ENCODE measurements at regions not wholly inside any gene's neighbourhood (a gene's known extent, or its start where the extent isn't known, plus 50 kb on each side); places are given as distances from the start of the nearest gene placed in this dataset.
"Not testable (repeated sequence)": the region's sequence is repeated elsewhere in the genome, so short reads cannot be mapped to it uniquely, and the experiment has no call there.

DNA sequence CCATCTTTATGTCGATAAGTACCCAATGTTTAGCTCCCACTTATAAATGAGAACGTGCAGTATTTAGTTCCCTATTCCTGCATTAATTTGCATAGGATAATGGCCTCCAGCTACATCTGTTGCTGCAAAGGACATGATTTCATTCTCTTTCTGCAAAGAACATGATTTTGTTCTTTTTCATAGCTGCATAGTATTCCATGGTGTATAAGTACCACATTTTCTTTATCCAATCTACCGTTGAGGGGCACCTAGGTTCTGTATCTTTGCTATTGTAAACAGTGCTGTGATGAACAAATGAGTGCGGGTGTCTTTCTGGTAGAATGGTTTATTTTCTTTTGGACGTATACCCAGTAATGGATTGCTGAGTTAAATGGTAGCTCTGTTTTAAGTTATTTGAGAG, 63.0 kb downstream of the HLX start:
- Histone ChIP-seq H3K9me3 (ENCODE audit: insufficient read depth, low read depth, low read length) (no peaks in the 10 kb centered on the region), H3K4me3 (ENCODE audit: low read length) (no peak overlapping the region), H3K27ac (ENCODE audit: low read depth, low read length) (no peak overlapping the region), H3K9ac (ENCODE audit: low read depth, low read length) (no peak overlapping the region), H3K27me3 (ENCODE audit: insufficient read depth, low read length) (no peaks in the 10 kb centered on the region), H3K36me3 (ENCODE audit: insufficient read depth, low read length) (no peaks in the 10 kb centered on the region), H3K4me1 (ENCODE audit: insufficient read depth, low read length) (no peaks in the 10 kb centered on the region)
- WGBS, result 92% methylated on average over 5 of the region's 5 CpGs

GRCh38 chr1:220942914-220943313, 63.7 kb downstream of the HLX start:
- H3K4me3 ChIP-seq (ENCODE audit: low read length); H3K27ac ChIP-seq (ENCODE audit: low read depth, low read length); H3K4me1 ChIP-seq (ENCODE audit: insufficient read depth, low read length); H3K9ac ChIP-seq (ENCODE audit: low read depth, low read length); H3K36me3 ChIP-seq (ENCODE audit: insufficient read depth, low read length); H3K9me3 ChIP-seq (ENCODE audit: insufficient read depth, low read depth, low read length); H3K27me3 ChIP-seq (ENCODE audit: insufficient read depth, low read length): not testable (repeated sequence)
- 95% methylated on average over 2 of the region's 2 CpGs for WGBS

GRCh38 chr1:220943319-220943996, 64.2 kb downstream of the HLX start:
- H3K27ac ChIP-seq (ENCODE audit: low read depth, low read length), result no peak overlapping the region
- H3K4me3 ChIP-seq (ENCODE audit: low read length), result no peak overlapping the region
- no peaks in the 10 kb centered on the region for H3K4me1 ChIP-seq (ENCODE audit: insufficient read depth, low read length)
- no peaks in the 10 kb centered on the region for H3K9me3 ChIP-seq (ENCODE audit: insufficient read depth, low read depth, low read length)
- H3K27me3 ChIP-seq (ENCODE audit: insufficient read depth, low read length), result no peaks in the 10 kb centered on the region
- no peak overlapping the region for H3K9ac ChIP-seq (ENCODE audit: low read depth, low read length)
- WGBS, result 43% methylated on average over 2 of the region's 2 CpGs
- H3K36me3 ChIP-seq (ENCODE audit: insufficient read depth, low read length), result no peaks in the 10 kb centered on the region

DNA sequence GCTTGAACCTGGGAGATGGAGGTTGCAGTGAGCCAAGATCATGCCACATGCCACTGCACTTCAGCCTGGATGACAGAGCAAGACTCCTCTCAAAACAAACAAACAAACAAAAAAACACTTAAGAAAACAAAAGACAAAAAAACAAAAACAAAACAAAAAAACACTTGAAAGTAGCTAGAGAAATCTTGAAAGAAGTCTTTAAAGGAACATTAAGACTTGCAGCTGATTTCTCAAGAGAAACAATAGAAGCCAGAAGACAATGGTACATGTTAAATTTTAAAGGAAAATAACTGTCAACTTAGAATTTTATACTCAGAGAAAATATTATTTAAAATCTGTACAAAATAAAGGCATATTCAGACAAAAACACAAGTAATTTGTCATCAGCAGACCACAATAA, 71.3 kb downstream of the HLX start:
- Histone ChIP-seq H3K9ac (ENCODE audit: low read depth, low read length) (no peak overlapping the region), H3K36me3 (ENCODE audit: insufficient read depth, low read length) (no peaks in the 10 kb centered on the region), H3K27ac (ENCODE audit: low read depth, low read length) (no peak overlapping the region), H3K4me1 (ENCODE audit: insufficient read depth, low read length) (no peaks in the 10 kb centered on the region), H3K4me3 (ENCODE audit: low read length) (no peak overlapping the region), H3K9me3 (ENCODE audit: insufficient read depth, low read depth, low read length) (peaks cover 22% of the 10 kb centered on the region; the same call in 1 of the 2 replicates), H3K27me3 (ENCODE audit: insufficient read depth, low read length) (no peaks in the 10 kb centered on the region)

DNA sequence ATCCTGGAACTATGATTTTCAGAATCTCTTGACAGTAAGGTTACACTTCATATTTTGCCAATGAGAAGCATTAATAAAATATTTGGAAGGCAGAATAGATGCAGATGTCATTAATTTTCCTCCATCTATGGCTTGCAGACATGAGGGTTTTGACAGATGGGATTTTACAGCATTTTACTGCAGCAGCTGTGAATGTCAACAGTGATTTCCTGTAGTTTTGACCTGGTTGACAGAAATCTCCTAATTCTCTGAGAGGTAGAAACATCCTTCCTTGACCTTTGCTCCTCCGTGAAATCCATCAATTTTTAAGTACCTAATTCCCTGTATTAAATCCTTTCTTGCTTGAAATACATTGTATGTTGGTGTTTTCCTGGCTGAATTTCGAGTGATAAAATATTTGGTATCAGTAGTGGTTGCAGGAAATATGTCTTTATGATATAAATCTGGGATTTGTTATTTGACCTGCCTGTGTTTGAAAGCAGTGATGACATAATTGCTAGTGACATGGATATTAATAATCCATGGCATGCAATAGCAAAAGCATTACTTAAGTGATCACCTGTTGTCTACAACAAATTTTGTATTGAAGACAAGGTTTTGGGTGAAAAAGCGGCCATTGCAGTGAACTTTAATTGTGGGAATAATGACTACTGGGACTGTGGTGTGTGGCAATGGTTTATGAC, 73.9 kb downstream of the HLX start:
- H3K36me3 ChIP-seq (ENCODE audit: insufficient read depth, low read length), result no peaks in the 10 kb centered on the region
- H3K9ac ChIP-seq (ENCODE audit: low read depth, low read length), result no peak overlapping the region
- H3K9me3 ChIP-seq (ENCODE audit: insufficient read depth, low read depth, low read length), result peaks cover 22% of the 10 kb centered on the region; the same call in 1 of the 2 replicates
- no peaks in the 10 kb centered on the region for H3K4me1 ChIP-seq (ENCODE audit: insufficient read depth, low read length)
- H3K27me3 ChIP-seq (ENCODE audit: insufficient read depth, low read length), result no peaks in the 10 kb centered on the region
- H3K27ac ChIP-seq (ENCODE audit: low read depth, low read length), result no peak overlapping the region
- 40% methylated on average over 2 of the region's 3 CpGs for WGBS
- H3K4me3 ChIP-seq (ENCODE audit: low read length), result no peak overlapping the region

DNA sequence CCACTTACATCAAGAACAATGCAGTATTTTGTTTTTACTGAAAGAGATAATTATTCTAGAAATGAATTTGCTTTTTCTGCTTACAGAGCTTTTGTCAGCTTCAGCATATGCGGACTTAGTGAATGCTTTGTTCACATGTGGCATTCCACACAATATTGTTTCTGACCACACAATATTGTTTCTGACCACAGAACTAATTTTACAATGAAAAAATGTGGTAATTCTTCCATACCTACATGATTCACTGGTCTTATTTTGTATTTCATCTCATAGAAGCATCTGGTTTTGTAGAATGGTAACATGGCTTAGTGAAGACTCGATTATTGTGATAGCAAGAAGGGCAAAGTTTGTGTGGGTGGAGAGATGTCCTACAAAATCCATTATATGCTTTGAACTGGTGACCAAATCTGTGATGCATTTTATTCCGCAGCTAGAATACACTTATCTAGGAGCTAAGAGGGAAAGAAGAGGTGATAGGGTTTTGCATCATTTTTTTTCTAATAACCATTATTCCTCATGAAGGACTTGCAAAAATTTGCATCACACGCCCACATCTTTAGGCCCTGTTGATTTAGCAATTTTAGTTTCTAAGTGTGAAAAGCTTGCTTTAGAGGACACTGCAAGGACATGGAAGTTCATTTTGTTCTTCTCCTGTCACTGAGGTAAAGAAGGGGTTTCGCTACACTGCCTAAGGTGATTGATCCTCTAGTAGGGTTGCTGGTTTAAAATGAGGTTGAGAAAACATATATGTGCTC, 75.3 kb downstream of the HLX start:
- Histone ChIP-seq H3K27ac (ENCODE audit: low read depth, low read length) (no peak overlapping the region), H3K27me3 (ENCODE audit: insufficient read depth, low read length) (no peaks in the 10 kb centered on the region), H3K4me3 (ENCODE audit: low read length) (no peak overlapping the region), H3K9me3 (ENCODE audit: insufficient read depth, low read depth, low read length) (peaks cover 17% of the 10 kb centered on the region; the same call in 1 of the 2 replicates), H3K9ac (ENCODE audit: low read depth, low read length) (no peak overlapping the region), H3K4me1 (ENCODE audit: insufficient read depth, low read length) (no peaks in the 10 kb centered on the region), H3K36me3 (ENCODE audit: insufficient read depth, low read length) (no peaks in the 10 kb centered on the region)
- WGBS, result 95% methylated on average over 4 of the region's 5 CpGs

GRCh38 chr1:220955116-220955515, 75.9 kb downstream of the HLX start:
- Histone ChIP-seq H3K36me3 (ENCODE audit: insufficient read depth, low read length) (no peaks in the 10 kb centered on the region), H3K9ac (ENCODE audit: low read depth, low read length) (no peak overlapping the region), H3K4me1 (ENCODE audit: insufficient read depth, low read length) (no peaks in the 10 kb centered on the region), H3K9me3 (ENCODE audit: insufficient read depth, low read depth, low read length) (peaks cover 12% of the 10 kb centered on the region; the same call in 1 of the 2 replicates), H3K4me3 (ENCODE audit: low read length) (no peak overlapping the region), H3K27ac (ENCODE audit: low read depth, low read length) (no peak overlapping the region), H3K27me3 (ENCODE audit: insufficient read depth, low read length) (no peaks in the 10 kb centered on the region)
- 95% methylated on average over 3 of the region's 4 CpGs for WGBS

GRCh38 chr1:220956501-220957232, 77.4 kb downstream of the HLX start:
- 80% methylated on average over 1 of the region's 2 CpGs for WGBS
- no peak overlapping the region for H3K27ac ChIP-seq (ENCODE audit: low read depth, low read length)
- no peaks in the 10 kb centered on the region for H3K36me3 ChIP-seq (ENCODE audit: insufficient read depth, low read length)
- H3K9ac ChIP-seq (ENCODE audit: low read depth, low read length), result no peak overlapping the region
- no peaks in the 10 kb centered on the region for H3K27me3 ChIP-seq (ENCODE audit: insufficient read depth, low read length)
- H3K4me3 ChIP-seq (ENCODE audit: low read length), result no peak overlapping the region
- H3K4me1 ChIP-seq (ENCODE audit: insufficient read depth, low read length), result no peaks in the 10 kb centered on the region
- H3K9me3 ChIP-seq (ENCODE audit: insufficient read depth, low read depth, low read length), result peaks cover 2% of the 10 kb centered on the region; the same call in 1 of the 2 replicates

- Histone ChIP-seq H3K36me3 (ENCODE audit: insufficient read depth, low read length) (no peaks in the 10 kb centered on the region), H3K27ac (ENCODE audit: low read depth, low read length) (no peak overlapping the region), H3K9me3 (ENCODE audit: insufficient read depth, low read depth, low read length) (no peaks in the 10 kb centered on the region), H3K4me1 (ENCODE audit: insufficient read depth, low read length) (no peaks in the 10 kb centered on the region), H3K9ac (ENCODE audit: low read depth, low read length) (no peak overlapping the region), H3K27me3 (ENCODE audit: insufficient read depth, low read length) (no peaks in the 10 kb centered on the region), H3K4me3 (ENCODE audit: low read length) (no peak overlapping the region)
- 90% methylated on average over 3 of the region's 3 CpGs for WGBS
These were observed 78.0 kb downstream of the HLX start for GRCh38 chr1:220957233-220957605.

DNA sequence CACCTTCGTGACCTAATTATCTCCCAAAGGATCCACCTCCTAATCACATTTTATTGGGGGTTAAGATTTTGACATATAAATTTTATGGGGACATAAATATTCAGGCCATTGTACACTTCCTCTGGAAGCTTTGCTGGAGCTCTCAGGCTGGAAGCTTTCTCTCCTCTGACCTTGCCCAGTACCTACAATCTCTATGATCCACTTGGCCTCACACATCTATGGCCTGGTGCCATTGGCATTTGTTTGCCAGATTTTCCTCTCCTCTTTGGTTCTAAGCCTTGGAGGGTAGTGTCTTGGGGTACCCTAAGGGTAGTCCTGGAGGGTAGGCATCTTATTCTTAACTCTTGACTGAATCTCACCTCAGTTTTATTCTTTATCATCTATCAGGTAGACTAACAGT, 79.0 kb downstream of the HLX start:
- no CpG with 5 or more reads among the region's 1 CpG for WGBS
- H3K9ac ChIP-seq (ENCODE audit: low read depth, low read length), result no peak overlapping the region

More for the DNA sequence above, 79.0 kb downstream of the HLX start:
- Histone ChIP-seq H3K36me3 (ENCODE audit: insufficient read depth, low read length) (no peaks in the 10 kb centered on the region), H3K4me3 (ENCODE audit: low read length) (no peak overlapping the region), H3K4me1 (ENCODE audit: insufficient read depth, low read length) (no peaks in the 10 kb centered on the region), H3K27ac (ENCODE audit: low read depth, low read length) (no peak overlapping the region), H3K9me3 (ENCODE audit: insufficient read depth, low read depth, low read length) (no peaks in the 10 kb centered on the region), H3K27me3 (ENCODE audit: insufficient read depth, low read length) (no peaks in the 10 kb centered on the region)

Measured in HUES64 (cell line).